ENCODE measurements at regions not wholly inside any gene's neighbourhood (a gene's known extent, or its start where the extent isn't known, plus 50 kb on each side); places are given as distances from the start of the nearest gene placed in this dataset.

GRCh38 chr14:44131861-44132260 lies 375.2 kb downstream of the FSCB start:
- DNase-seq, result no peak

- no peak for DNase-seq
Observed at GRCh38 chr14:44113769-44114730, 393.0 kb downstream of the FSCB start.

GRCh38 chr14:44112774-44113460 lies 394.2 kb downstream of the FSCB start:
- DNase-seq, result no peak

- DNase-seq, result no peak
Observed at GRCh38 chr14:44109036-44109435, 398.0 kb downstream of the FSCB start.

GRCh38 chr14:44108601-44109000 lies 398.5 kb downstream of the FSCB start:
- no peak for DNase-seq

- no peak for DNase-seq
Observed at GRCh38 chr14:44107156-44107555, 399.9 kb downstream of the FSCB start.

- DNase-seq, result no peak
Observed at GRCh38 chr14:44099743-44100488, 407.2 kb downstream of the FSCB start.

GRCh38 chr14:44081146-44081545 lies 425.9 kb downstream of the FSCB start:
- no peak for DNase-seq

- no peak for DNase-seq
Observed at GRCh38 chr14:44070046-44070445, 437.0 kb downstream of the FSCB start.

- DNase-seq, result no peak
Observed at GRCh38 chr14:44053422-44053821, 453.7 kb downstream of the FSCB start.

GRCh38 chr14:44041700-44042099 lies 465.4 kb downstream of the FSCB start:
- no peak for DNase-seq

GRCh38 chr14:44040561-44040960 lies 466.5 kb downstream of the FSCB start:
- no peak for DNase-seq

GRCh38 chr14:44036248-44036647 lies 470.8 kb downstream of the FSCB start:
- no peak for DNase-seq

GRCh38 chr14:44035707-44036106 lies 471.4 kb downstream of the FSCB start:
- DNase-seq, result no peak

GRCh38 chr14:44030831-44031383 lies 476.2 kb downstream of the FSCB start:
- no peak for DNase-seq

- no peak for DNase-seq
Observed at GRCh38 chr14:44029933-44030332, 477.1 kb downstream of the FSCB start.

GRCh38 chr14:44027397-44027796 lies 479.7 kb downstream of the FSCB start:
- DNase-seq, result no peak

GRCh38 chr14:44010595-44010994 lies 496.5 kb downstream of the FSCB start:
- DNase-seq, result no peak

- DNase-seq, result no peak
Observed at GRCh38 chr14:44010071-44010470, 497.0 kb downstream of the FSCB start.

GRCh38 chr14:44009642-44010041 lies 497.4 kb downstream of the FSCB start:
- DNase-seq, result no peak

GRCh38 chr14:43988989-43989388 lies 518.1 kb downstream of the FSCB start:
- DNase-seq, result no peak

- no peak for DNase-seq
Observed at GRCh38 chr14:43983721-43984120, 523.4 kb downstream of the FSCB start.

Measured in activated gamma-delta T cell (primary cell).